B cell (primary cell): ENCODE measurements at regions not wholly inside any gene's neighbourhood (a gene's known extent, or its start where the extent isn't known, plus 50 kb on each side); places are given as distances from the start of the nearest gene placed in this dataset.

Experiments
- CTCF ChIP-seq: fragments of 200-600 bp; IDR thresholded peaks from one replicate; pipeline ENCODE4 v1.8.0; 2022; ENCODE audit warnings: antibody characterized with exemption, mild to moderate bottlenecking
- EZH2 ChIP-seq: IDR thresholded peaks from 2 replicates; pipeline ENCODE4 v1.6.1; 2012; ENCODE audit warnings: borderline replicate concordance, low read depth, mild to moderate bottlenecking, moderate library complexity, low read length; ENCODE audit not compliant: insufficient read depth, poor library complexity, severe bottlenecking

DNA sequence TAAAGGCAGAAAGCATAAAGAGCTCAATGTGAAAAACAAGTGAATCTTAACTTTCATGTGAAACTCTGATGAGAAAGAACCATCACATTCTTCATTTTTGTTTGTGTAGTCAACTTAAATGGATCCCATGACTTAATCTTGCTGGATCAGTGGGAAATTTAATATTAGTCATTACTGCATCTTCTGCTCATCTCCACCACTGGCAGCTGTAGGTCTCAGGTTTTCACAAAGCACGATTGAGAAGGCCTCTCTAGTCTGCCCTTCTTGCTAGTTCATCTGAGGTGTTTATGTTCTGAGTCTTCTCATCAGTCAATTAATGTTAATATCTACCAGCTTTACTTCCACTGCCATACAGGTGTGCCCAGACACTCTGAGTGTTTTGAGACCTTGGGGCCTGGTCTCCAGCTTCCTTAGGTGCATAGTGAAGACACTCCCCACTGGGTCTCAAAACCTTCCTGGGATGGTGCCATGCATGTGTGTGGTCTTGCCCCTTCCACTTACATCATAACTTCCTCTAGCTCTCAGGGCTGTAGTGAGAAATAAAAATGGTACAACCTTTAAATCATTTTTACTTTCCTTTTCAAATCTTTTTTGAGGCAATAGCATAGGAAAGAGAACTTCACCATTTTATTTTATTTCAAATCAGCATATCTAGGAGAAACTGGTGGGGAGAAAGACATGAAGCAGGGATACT lies 421.6 kb upstream of the CBLB start:
- TF ChIP-seq CTCF: no peak
- no peak for TF ChIP-seq EZH2
